ENCODE measurements at regions not wholly inside any gene's neighbourhood (a gene's known extent, or its start where the extent isn't known, plus 50 kb on each side); places are given as distances from the start of the nearest gene placed in this dataset.

DNA sequence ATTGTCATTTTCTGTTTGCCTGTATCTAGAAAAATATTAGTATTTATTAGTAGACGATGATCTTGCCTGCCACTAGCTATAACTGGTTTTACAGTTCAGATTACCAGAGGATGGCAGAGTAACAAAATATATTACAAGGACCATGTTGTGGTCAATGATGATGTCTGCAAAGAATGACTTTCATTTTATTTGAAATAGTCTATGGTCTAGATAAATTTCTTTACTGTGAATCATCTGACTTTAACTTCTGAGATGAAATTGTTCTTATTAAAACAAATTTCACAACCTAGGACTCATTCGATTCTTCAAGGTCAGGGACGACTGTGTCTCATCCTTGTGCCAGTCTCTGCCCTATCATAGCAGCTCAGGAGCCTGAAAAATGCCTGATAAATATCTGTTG is 637.8 kb upstream of the KLF12 start:
- TF ChIP-seq, protein P1, sequence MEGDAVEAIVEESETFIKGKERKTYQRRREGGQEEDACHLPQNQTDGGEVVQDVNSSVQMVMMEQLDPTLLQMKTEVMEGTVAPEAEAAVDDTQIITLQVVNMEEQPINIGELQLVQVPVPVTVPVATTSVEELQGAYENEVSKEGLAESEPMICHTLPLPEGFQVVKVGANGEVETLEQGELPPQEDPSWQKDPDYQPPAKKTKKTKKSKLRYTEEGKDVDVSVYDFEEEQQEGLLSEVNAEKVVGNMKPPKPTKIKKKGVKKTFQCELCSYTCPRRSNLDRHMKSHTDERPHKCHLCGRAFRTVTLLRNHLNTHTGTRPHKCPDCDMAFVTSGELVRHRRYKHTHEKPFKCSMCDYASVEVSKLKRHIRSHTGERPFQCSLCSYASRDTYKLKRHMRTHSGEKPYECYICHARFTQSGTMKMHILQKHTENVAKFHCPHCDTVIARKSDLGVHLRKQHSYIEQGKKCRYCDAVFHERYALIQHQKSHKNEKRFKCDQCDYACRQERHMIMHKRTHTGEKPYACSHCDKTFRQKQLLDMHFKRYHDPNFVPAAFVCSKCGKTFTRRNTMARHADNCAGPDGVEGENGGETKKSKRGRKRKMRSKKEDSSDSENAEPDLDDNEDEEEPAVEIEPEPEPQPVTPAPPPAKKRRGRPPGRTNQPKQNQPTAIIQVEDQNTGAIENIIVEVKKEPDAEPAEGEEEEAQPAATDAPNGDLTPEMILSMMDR (conservative IDR thresholded peaks at IDR 0.05 in 1 of 2, IDR thresholded peaks at IDR 0.05 in 1 of 2; ENCODE audit: low read depth in 1 of 2, low read length in 2 of 2): no peak
- no peak for TF ChIP-seq EZH2 (IDR thresholded peaks at IDR 0.05; ENCODE audit: low read length, missing control alignments)

Data from fibroblast of lung (primary cell).